ENCODE measurements at regions not wholly inside any gene's neighbourhood (a gene's known extent, or its start where the extent isn't known, plus 50 kb on each side); places are given as distances from the start of the nearest gene placed in this dataset.
"Not testable (repeated sequence)": the region's sequence is repeated elsewhere in the genome, so short reads cannot be mapped to it uniquely, and the experiment has no call there.

DNA sequence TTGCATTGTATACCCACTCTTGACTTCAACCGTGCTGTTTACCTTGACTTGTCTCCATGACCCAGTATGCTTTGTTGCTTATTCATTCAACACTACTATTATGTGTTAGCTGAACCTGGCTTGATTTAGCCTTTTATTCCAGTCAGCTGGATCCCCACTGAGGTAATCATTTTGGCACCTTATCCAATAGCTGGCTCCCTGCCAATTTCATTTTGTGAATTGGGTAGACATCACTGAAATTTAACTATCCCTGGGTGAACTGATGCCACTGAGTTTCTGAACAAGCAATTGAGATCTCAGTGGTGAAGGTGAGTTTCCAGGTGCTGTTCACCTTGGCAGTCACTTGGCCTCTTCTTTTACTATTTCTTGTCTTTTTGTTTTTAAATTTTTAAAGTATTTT is 584.3 kb downstream of the ADCYAP1 start:
- no peak for DNase-seq (ENCODE audit: low read depth)

GRCh38 chr18:1495387-1495786 is 590.7 kb downstream of the ADCYAP1 start:
- DNase-seq (ENCODE audit: low read depth), result no peak

DNA sequence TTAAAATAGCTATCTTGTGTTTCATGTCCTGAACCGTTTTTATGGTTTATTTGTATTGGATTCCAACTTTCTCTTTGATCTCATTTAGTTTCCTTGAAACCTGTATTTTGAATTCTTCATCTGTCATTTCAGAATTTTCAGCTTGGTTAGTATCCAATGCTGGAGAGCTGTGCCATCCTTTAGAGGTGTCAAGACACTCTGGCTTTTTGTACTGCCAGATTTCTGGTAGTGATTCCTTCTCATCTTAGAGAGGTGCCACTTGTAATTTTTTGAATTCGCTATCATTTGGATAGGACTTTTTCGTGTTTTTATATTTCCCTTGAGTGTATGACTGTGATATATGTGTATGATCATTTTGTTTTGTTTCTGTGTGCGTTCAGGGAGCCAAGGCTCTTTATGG is 591.4 kb downstream of the ADCYAP1 start:
- DNase-seq (ENCODE audit: low read depth), result no peak

DNA sequence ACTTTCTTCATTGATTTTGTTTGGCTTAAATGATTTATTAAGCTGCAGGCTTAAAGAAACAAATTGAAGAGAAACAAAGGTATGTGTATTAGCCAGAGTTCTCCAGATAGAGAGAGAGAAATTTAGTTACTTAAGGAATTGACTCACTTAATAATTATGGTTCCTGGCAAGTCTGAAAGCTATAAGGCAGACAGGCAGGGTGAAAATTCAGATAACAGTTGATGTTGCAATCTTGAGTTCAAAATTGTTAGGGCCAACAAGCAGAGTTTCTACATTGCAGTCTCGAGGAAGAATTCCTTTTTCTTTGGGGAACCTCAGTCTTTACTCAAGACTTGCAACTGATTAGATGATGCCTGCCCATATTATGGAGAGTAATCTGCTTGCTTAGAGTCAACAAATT is 593.5 kb downstream of the ADCYAP1 start:
- DNase-seq (ENCODE audit: low read depth), result no peak

GRCh38 chr18:1499265-1499664 is 594.6 kb downstream of the ADCYAP1 start:
- no peak for DNase-seq (ENCODE audit: low read depth)

GRCh38 chr18:1503847-1504246 is 599.2 kb downstream of the ADCYAP1 start:
- DNase-seq (ENCODE audit: low read depth), result no peak

GRCh38 chr18:1505856-1506255 is 601.2 kb downstream of the ADCYAP1 start:
- no peak for DNase-seq (ENCODE audit: low read depth)

DNA sequence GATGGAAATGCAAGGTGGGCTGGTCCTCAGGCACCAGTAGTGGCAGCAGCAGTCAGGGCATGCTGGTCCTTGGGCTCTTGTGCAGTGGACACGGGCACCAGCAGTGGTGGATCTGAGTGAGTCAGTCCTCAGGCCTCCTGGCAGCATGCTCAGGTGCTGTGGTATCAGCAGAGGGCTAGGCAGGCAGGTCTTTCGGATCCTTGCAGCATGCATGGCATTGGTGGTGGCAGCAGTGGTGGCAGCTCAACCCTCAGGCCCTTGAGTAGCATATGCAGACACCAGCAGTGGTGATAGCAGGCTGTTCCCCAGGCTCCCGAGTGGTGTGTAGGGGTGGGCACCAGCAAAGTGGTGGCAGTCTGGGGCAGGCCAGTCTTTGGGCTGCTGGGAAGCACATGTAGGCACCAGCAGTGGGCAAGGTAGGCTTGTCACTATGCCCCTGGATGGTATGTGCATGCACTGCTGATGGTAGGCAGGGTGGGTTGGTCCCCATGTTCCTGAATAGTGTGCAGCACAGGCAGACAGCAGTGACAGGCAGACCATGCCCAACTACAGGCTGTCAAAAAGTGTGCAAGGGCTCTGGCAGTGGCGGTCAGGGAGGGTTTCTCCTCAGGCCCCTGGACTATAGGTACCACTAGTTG is 606.0 kb downstream of the ADCYAP1 start:
- no peak for DNase-seq (ENCODE audit: low read depth)

GRCh38 chr18:1511619-1512311 is 607.1 kb downstream of the ADCYAP1 start:
- no peak for DNase-seq (ENCODE audit: low read depth)

- no peak for DNase-seq (ENCODE audit: low read depth)
Observed at GRCh38 chr18:1513519-1513918, 608.8 kb downstream of the ADCYAP1 start.

DNA sequence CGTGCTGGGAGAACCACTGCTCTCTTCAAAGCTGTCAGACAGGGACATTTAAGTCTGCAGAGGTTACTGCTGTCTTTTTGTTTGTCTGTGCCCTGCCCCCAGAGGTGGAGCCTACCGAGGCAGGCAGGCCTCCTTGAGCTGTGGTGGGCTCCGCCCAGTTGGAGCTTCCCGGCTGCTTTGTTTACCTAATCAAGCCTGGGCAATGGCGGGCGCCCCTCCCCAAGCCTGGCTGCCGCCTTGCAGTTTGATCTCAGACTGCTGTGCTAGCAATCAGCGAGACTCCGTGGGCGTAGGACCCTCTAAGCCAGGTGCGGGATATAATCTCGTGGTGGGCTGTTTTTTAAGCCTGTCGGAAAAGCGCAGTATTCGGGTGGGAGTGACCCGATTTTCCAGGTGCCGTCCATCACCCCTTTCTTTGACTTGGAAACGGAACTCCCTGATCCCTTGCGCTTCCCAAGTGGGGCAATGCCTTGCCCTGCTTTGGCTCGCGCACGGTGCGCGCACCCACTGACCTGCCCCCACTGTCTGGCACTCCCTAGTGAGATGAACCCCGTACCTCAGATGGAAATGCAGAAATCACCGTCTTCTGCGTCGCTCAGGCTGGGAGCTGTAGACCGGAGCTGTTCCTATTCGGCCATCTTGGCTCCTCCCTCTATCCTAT is 617.0 kb downstream of the ADCYAP1 start:
- not testable (repeated sequence) for DNase-seq (ENCODE audit: low read depth)

GRCh38 chr18:1522249-1522615 is 617.6 kb downstream of the ADCYAP1 start:
- DNase-seq (ENCODE audit: low read depth), result no peak

DNA sequence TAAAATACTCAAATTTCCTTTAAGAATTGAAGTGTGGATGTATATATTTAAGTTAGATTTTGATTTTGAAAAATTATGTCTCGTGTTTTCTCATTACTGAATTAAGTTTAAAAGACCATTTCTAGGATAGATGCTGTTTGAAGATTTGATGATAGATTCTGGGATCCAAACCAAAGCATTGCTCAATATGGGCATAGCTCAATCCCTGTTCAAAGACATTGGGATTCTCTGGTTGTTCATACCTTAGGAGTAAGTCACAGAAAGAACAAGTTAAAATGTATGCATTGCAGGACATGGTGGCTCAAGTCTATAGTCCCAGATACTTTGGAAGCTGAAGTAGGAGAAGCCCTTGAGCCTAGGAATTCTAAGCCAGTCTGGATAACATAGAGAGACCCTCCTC is 622.3 kb downstream of the ADCYAP1 start:
- DNase-seq (ENCODE audit: low read depth), result no peak

GRCh38 chr18:1527805-1528204 is 623.1 kb downstream of the ADCYAP1 start:
- no peak for DNase-seq (ENCODE audit: low read depth)

DNA sequence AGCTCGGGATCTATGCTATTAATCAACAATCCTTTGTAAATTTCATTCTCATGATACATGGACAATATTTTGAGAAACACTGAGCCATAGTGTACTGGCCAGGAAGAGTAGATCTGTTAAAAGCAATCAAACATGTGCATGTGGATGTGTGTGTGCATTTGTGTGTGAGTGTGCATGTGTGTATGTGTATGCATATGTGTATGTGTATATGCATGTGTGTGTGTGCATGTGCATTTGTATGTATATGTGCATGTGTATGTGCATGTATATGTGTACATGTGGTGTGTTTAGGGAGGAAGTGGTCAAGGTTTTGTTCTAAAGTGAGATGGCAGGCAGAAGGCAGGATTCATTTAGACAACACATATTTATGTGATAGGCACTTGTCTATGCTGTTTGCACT is 623.8 kb downstream of the ADCYAP1 start:
- no peak for DNase-seq (ENCODE audit: low read depth)

DNA sequence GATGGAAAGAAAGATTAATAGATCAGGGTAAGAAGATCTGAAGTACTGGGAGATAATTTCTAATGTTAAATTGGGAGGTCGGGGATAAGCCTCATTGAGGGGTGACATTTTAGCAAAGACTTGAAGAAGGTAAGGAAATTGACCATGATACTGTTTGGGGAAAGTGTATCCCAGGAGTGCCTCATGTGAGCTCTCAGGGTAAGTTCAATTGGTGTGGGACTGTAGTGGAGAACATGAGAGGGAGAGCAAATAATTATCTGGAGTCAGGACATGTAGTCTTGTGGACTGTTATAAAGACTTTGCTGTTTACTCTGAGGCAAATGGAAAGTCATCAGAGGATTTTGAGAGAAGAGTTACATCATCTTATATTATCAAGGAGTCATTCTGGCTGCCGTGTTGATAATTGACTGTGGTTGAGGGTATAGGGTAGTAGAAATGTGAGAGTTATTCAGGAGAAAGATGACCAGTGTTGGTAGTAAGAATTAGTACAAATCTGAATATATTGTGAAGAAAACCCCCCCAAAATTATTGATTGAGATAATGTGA is 624.4 kb downstream of the ADCYAP1 start:
- no peak for DNase-seq (ENCODE audit: low read depth)

GRCh38 chr18:1530650-1531049 is 626.0 kb downstream of the ADCYAP1 start:
- DNase-seq (ENCODE audit: low read depth), result no peak

- no peak for DNase-seq (ENCODE audit: low read depth)
Observed at GRCh38 chr18:1539276-1539675, 634.6 kb downstream of the ADCYAP1 start.

GRCh38 chr18:1541478-1541877 is 636.8 kb downstream of the ADCYAP1 start:
- no peak for DNase-seq (ENCODE audit: low read depth)

DNA sequence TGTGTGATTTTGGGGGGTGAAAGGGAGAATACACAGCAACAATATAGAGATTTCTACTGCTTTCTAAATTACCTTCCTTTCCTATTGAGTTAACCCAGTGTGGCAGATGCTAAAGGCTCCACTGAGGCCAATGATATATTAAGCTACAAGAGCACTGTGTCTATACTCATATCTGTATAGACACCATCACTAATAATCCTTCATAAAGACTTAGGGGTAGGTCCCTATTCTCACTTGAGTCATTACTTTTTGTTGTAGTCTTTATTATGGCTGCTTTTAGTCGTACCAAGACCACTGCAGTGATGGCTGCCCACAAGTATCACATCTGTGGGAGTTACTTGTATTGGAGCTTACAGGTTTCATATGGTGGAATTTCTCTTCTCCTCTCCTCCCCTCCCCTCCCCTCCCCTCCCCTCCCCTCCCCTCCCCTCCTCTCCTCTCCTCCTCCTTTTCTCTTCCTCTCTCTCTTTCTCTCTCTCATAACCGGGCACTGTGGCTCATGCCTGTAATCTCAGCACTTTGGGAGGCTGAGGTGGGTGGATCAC is 637.6 kb downstream of the ADCYAP1 start:
- DNase-seq (ENCODE audit: low read depth), result no peak

DNA sequence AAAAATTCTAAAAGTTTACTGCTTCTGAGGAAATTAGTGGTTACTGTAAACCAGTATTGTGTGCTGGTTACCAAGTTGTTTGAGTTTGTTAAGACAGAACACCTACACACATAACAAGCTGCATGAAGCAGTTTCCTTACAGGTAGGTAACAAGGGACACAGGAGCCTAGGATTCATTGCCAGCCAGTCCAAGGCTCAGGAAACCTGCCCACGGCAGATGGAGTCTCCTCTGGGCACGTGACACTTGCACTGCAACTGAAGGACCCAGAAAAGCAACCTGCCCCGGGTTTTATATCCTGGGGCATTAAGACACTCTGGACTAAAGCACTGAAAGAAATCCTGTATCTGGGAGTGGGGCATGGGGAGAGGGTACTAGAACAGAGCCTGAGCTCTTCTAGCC is 639.3 kb downstream of the ADCYAP1 start:
- DNase-seq (ENCODE audit: low read depth), result no peak

DNA sequence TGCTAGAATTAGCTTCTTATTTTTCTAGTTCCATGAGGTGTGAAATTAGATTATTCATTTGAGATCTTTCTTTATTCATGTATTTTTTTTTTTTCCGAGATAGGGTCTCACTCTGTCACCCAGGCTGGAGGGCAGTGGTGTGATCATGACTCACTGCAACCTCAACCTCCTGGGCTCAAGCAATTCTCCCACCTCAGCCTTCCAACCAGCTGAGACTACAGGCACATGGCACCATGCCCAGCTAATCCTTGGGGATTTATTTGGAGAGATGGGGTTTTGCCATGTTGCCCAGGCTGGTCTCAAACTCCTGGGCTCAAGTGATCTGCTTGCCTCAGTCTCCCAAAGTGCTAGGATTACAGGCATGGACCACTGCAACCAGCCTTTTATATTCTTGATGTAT is 653.0 kb downstream of the ADCYAP1 start:
- not testable (repeated sequence) for DNase-seq (ENCODE audit: low read depth)

DNA sequence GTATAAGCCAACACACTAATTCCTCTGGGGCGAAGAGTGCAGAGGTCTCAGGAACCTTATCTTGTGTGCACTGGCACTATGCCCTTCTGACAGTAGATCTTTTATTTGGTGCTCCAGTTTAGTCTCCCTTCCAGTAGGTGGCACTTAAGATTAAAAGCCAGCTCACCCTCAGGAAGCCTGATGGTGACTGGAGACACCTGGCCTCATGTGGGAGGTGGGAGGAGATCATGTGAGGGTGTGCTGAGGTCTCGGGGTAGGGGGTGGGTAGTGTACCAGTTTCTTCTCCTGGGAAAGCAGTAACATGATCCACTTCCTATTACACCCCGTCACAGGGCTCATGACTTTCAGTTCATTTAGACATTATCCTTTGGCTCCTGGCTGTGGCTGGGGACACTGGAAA is 654.9 kb downstream of the ADCYAP1 start:
- DNase-seq (ENCODE audit: low read depth), result no peak

Measured in activated gamma-delta T cell treated with anti-CD3 and anti-CD28 coated beads, Interleukin-2, amount 50 U/mL, for 16 hours (primary cell).